IPS-18a (cell line): ENCODE measurements at regions not wholly inside any gene's neighbourhood (a gene's known extent, or its start where the extent isn't known, plus 50 kb on each side); places are given as distances from the start of the nearest gene placed in this dataset.

ENCODE experiments used
- H3K27ac ChIP-seq: one replicate; pipeline ENCODE4 v1.5.1; 2013; ENCODE audit warnings: low read length
- H3K27me3 ChIP-seq: one replicate; pipeline ENCODE4 v1.6.1; 2013; ENCODE audit warnings: mild to moderate bottlenecking, low read length; ENCODE audit not compliant: control insufficient read depth, insufficient read depth
- H3K36me3 ChIP-seq: one replicate; pipeline ENCODE4 v1.6.1; 2013; ENCODE audit warnings: low read depth, low read length; ENCODE audit not compliant: control insufficient read depth
- H3K4me1 ChIP-seq: one replicate; pipeline ENCODE4 v1.6.1; 2013; ENCODE audit warnings: low read depth, low read length; ENCODE audit not compliant: control insufficient read depth
- H3K4me3 ChIP-seq: one replicate; pipeline ENCODE4 v1.5.1; 2013; ENCODE audit warnings: low read length
- H3K9ac ChIP-seq: one replicate; pipeline ENCODE4 v1.6.1; 2013; ENCODE audit warnings: mild to moderate bottlenecking, low read length, moderate library complexity
- H3K9me3 ChIP-seq: one replicate; pipeline ENCODE4 v1.6.1; 2013; ENCODE audit warnings: low read depth, low read length; ENCODE audit not compliant: control insufficient read depth

GRCh38 chr10:111273635-111274034 lies 196.8 kb downstream of the ADRA2A start:
- H3K36me3 ChIP-seq, result no peaks in the 10 kb centered on the region
- H3K27me3 ChIP-seq, result no peaks in the 10 kb centered on the region
- H3K9ac ChIP-seq, result no peak overlapping the region
- no peak overlapping the region for H3K27ac ChIP-seq
- no peaks in the 10 kb centered on the region for H3K9me3 ChIP-seq
- no peak overlapping the region for H3K4me3 ChIP-seq
- no peaks in the 10 kb centered on the region for H3K4me1 ChIP-seq

GRCh38 chr10:111275091-111275490 lies 198.3 kb downstream of the ADRA2A start:
- Histone ChIP-seq H3K4me1 (no peaks in the 10 kb centered on the region), H3K4me3 (no peak overlapping the region), H3K27me3 (no peaks in the 10 kb centered on the region)

GRCh38 chr10:111277661-111278060 lies 200.8 kb downstream of the ADRA2A start:
- no peak overlapping the region for H3K4me3 ChIP-seq
- no peak overlapping the region for H3K9ac ChIP-seq
- H3K27me3 ChIP-seq, result no peaks in the 10 kb centered on the region
- no peaks in the 10 kb centered on the region for H3K36me3 ChIP-seq
- no peaks in the 10 kb centered on the region for H3K9me3 ChIP-seq
- H3K4me1 ChIP-seq, result no peaks in the 10 kb centered on the region
- no peak overlapping the region for H3K27ac ChIP-seq

More at GRCh38 chr10:111275091-111275490, 198.3 kb downstream of the ADRA2A start:
- H3K9me3 ChIP-seq, result no peaks in the 10 kb centered on the region
- no peak overlapping the region for H3K27ac ChIP-seq
- H3K36me3 ChIP-seq, result no peaks in the 10 kb centered on the region
- H3K9ac ChIP-seq, result no peak overlapping the region

GRCh38 chr10:111278266-111278665 lies 201.4 kb downstream of the ADRA2A start:
- Histone ChIP-seq H3K4me3 (no peak overlapping the region), H3K4me1 (no peaks in the 10 kb centered on the region), H3K36me3 (no peaks in the 10 kb centered on the region), H3K9me3 (no peaks in the 10 kb centered on the region), H3K9ac (no peak overlapping the region), H3K27ac (no peak overlapping the region), H3K27me3 (no peaks in the 10 kb centered on the region)

GRCh38 chr10:111281516-111281915 lies 204.7 kb downstream of the ADRA2A start:
- no peak overlapping the region for H3K4me3 ChIP-seq
- H3K9me3 ChIP-seq, result no peaks in the 10 kb centered on the region
- no peak overlapping the region for H3K27ac ChIP-seq
- H3K27me3 ChIP-seq, result no peaks in the 10 kb centered on the region
- H3K9ac ChIP-seq, result no peak overlapping the region
- H3K4me1 ChIP-seq, result no peaks in the 10 kb centered on the region
- H3K36me3 ChIP-seq, result no peaks in the 10 kb centered on the region

GRCh38 chr10:111289461-111289860 lies 212.6 kb downstream of the ADRA2A start:
- Histone ChIP-seq H3K4me1 (no peaks in the 10 kb centered on the region), H3K9me3 (no peaks in the 10 kb centered on the region), H3K9ac (no peak overlapping the region), H3K27ac (no peak overlapping the region), H3K27me3 (no peaks in the 10 kb centered on the region), H3K4me3 (no peak overlapping the region), H3K36me3 (no peaks in the 10 kb centered on the region)

GRCh38 chr10:111290649-111291048 lies 213.8 kb downstream of the ADRA2A start:
- H3K36me3 ChIP-seq, result no peaks in the 10 kb centered on the region
- H3K9ac ChIP-seq, result no peak overlapping the region
- no peaks in the 10 kb centered on the region for H3K4me1 ChIP-seq
- H3K27ac ChIP-seq, result no peak overlapping the region
- no peak overlapping the region for H3K4me3 ChIP-seq
- H3K9me3 ChIP-seq, result no peaks in the 10 kb centered on the region
- no peaks in the 10 kb centered on the region for H3K27me3 ChIP-seq

GRCh38 chr10:111295788-111296187 lies 219.0 kb downstream of the ADRA2A start:
- Histone ChIP-seq H3K36me3 (no peaks in the 10 kb centered on the region), H3K27ac (no peak overlapping the region)

GRCh38 chr10:111297351-111297848 lies 220.6 kb downstream of the ADRA2A start:
- Histone ChIP-seq H3K4me1 (no peaks in the 10 kb centered on the region), H3K27me3 (no peaks in the 10 kb centered on the region), H3K9ac (no peak overlapping the region), H3K4me3 (no peak overlapping the region), H3K36me3 (no peaks in the 10 kb centered on the region), H3K27ac (no peak overlapping the region), H3K9me3 (no peaks in the 10 kb centered on the region)

More at GRCh38 chr10:111295788-111296187, 219.0 kb downstream of the ADRA2A start:
- Histone ChIP-seq H3K9ac (no peak overlapping the region), H3K4me3 (no peak overlapping the region), H3K9me3 (no peaks in the 10 kb centered on the region), H3K27me3 (no peaks in the 10 kb centered on the region), H3K4me1 (no peaks in the 10 kb centered on the region)

- Histone ChIP-seq H3K9me3 (no peaks in the 10 kb centered on the region), H3K27ac (no peak overlapping the region), H3K4me3 (no peak overlapping the region), H3K4me1 (no peaks in the 10 kb centered on the region), H3K36me3 (no peaks in the 10 kb centered on the region), H3K9ac (no peak overlapping the region), H3K27me3 (no peaks in the 10 kb centered on the region)
Measured at GRCh38 chr10:111298031-111298430, 221.2 kb downstream of the ADRA2A start.

- Histone ChIP-seq H3K27ac (no peak overlapping the region), H3K4me3 (no peak overlapping the region), H3K36me3 (no peaks in the 10 kb centered on the region), H3K9ac (no peak overlapping the region), H3K9me3 (no peaks in the 10 kb centered on the region), H3K27me3 (no peaks in the 10 kb centered on the region), H3K4me1 (no peaks in the 10 kb centered on the region)
Measured at GRCh38 chr10:111299037-111299436, 222.2 kb downstream of the ADRA2A start.

- Histone ChIP-seq H3K9ac (no peak overlapping the region), H3K4me3 (no peak overlapping the region), H3K4me1 (no peaks in the 10 kb centered on the region), H3K9me3 (no peaks in the 10 kb centered on the region), H3K36me3 (no peaks in the 10 kb centered on the region), H3K27ac (no peak overlapping the region), H3K27me3 (no peaks in the 10 kb centered on the region)
Measured at GRCh38 chr10:111303887-111304286, 227.1 kb downstream of the ADRA2A start.
